OCI-LY1 (cell line): ENCODE measurements at regions not wholly inside any gene's neighbourhood (a gene's known extent, or its start where the extent isn't known, plus 50 kb on each side); places are given as distances from the start of the nearest gene placed in this dataset.

Source experiments
- EZH2 ChIP-seq: fragments of 200-600 bp; sonication (generic), shearing (Covaris generic); IDR thresholded peaks from 2 replicates; pipeline ENCODE4 v1.8.0; 2017; ENCODE audit warnings: borderline replicate concordance, mixed run types, mild to moderate bottlenecking, antibody characterized with exemption, low read length, moderate library complexity, mixed read lengths
- TF ChIP-seq, protein P1 (sequence below): fragments of 200-600 bp; sonication (generic), shearing (Covaris generic); IDR thresholded peaks from 2 replicates; pipeline ENCODE4 v1.5.1; 2017; ENCODE audit warnings: mild to moderate bottlenecking, antibody characterized with exemption, low read length, moderate library complexity, mixed read lengths

DNA sequence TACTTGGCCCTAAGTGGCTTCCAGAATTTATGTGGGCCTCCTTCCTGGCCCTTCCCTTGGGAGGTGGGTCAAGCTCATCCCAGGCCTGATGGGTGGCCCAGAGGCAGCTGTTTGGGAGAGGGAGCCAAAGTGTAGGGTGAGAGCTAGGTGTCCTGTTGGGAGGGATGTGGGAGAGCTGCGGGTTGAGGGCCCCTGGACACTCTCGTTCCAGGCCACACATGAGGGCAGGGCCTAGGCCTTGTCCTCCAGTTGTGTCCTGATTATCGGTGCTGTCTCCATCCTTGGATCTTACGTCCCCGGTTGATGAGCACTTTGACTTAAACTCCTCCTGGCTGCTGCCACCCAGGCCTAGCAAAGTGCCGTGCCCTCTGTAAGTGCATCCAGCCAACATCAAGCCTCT lies 177.5 kb upstream of the VASH1 start:
- TF ChIP-seq, protein P1, sequence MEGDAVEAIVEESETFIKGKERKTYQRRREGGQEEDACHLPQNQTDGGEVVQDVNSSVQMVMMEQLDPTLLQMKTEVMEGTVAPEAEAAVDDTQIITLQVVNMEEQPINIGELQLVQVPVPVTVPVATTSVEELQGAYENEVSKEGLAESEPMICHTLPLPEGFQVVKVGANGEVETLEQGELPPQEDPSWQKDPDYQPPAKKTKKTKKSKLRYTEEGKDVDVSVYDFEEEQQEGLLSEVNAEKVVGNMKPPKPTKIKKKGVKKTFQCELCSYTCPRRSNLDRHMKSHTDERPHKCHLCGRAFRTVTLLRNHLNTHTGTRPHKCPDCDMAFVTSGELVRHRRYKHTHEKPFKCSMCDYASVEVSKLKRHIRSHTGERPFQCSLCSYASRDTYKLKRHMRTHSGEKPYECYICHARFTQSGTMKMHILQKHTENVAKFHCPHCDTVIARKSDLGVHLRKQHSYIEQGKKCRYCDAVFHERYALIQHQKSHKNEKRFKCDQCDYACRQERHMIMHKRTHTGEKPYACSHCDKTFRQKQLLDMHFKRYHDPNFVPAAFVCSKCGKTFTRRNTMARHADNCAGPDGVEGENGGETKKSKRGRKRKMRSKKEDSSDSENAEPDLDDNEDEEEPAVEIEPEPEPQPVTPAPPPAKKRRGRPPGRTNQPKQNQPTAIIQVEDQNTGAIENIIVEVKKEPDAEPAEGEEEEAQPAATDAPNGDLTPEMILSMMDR: no peak
- no peak for TF ChIP-seq EZH2
